ENCODE measurements at regions not wholly inside any gene's neighbourhood (a gene's known extent, or its start where the extent isn't known, plus 50 kb on each side); places are given as distances from the start of the nearest gene placed in this dataset.

- DNase-seq, result peak; percentile 12 to 69
- Histone ChIP-seq H3K4ac (ENCODE audit: low read depth, low read length) (no peak overlapping the region), H3K9ac (ENCODE audit: low read length) (no peak overlapping the region), H4K12ac (ENCODE audit: low read depth, low read length) (no peak overlapping the region), H3K23ac (ENCODE audit: low read length) (no peak overlapping the region), H2BK120ac (ENCODE audit: insufficient read depth, low read length, poor library complexity) (no peak overlapping the region), H3K18ac (ENCODE audit: low read length) (no peak overlapping the region), H2BK12ac (ENCODE audit: low read length) (no peak overlapping the region), H3K79me2 (ENCODE audit: control insufficient read depth, insufficient read depth, low read length, poor library complexity) (no peaks in the 10 kb centered on the region), H4K91ac (ENCODE audit: low read depth, low read length) (no peak overlapping the region), H3K4me1 (ENCODE audit: control insufficient read depth in 1 of 2, insufficient read depth in 2 of 2, low read length in 2 of 2) (no peaks in the 10 kb centered on the region), H2BK5ac (ENCODE audit: low read depth, low read length, poor library complexity) (no peak overlapping the region), H3K4me3 (ENCODE audit: low read depth, low read length) (no peak overlapping the region), H3K27ac (ENCODE audit: low read depth, low read length) (no peak overlapping the region), H3K14ac (ENCODE audit: low read length) (no peak overlapping the region), H3K27me3 (ENCODE audit: insufficient read depth, low read length) (no peaks in the 10 kb centered on the region), H3K4me2 (ENCODE audit: low read length) (no peak overlapping the region), H3K9me3 (ENCODE audit: insufficient read depth, low read depth, low read length) (peaks cover 12% of the 10 kb centered on the region), H2AK5ac (ENCODE audit: low read length) (no peak overlapping the region), H3K79me1 (ENCODE audit: low read length) (no peaks in the 10 kb centered on the region), H3K36me3 (ENCODE audit: control insufficient read depth in 1 of 2, insufficient read depth in 2 of 2, low read length in 2 of 2) (no peaks in the 10 kb centered on the region), H2AFZ (ENCODE audit: insufficient read depth, low read length, poor library complexity) (no peak overlapping the region), H4K8ac (ENCODE audit: low read depth, low read length) (no peak overlapping the region)
- WGBS (ENCODE audit: extremely low coverage, insufficient coverage, insufficient read length), result no CpG with 5 or more reads among the region's 3 CpGs
These were observed 696.3 kb downstream of the TMEM121 start for GRCh38 chr14:106222731-106223130.

GRCh38 chr14:106227793-106228192 is 701.4 kb downstream of the TMEM121 start:
- WGBS (ENCODE audit: extremely low coverage, insufficient coverage, insufficient read length), result no CpG with 5 or more reads among the region's 10 CpGs
- no peak overlapping the region for H2AFZ ChIP-seq (ENCODE audit: insufficient read depth, low read length, poor library complexity)
- H2BK120ac ChIP-seq (ENCODE audit: insufficient read depth, low read length, poor library complexity), result no peak overlapping the region
- no peak overlapping the region for H2BK12ac ChIP-seq (ENCODE audit: low read length)
- H3K36me3 ChIP-seq (ENCODE audit: control insufficient read depth in 1 of 2, insufficient read depth in 2 of 2, low read length in 2 of 2), result no peaks in the 10 kb centered on the region
- H3K18ac ChIP-seq (ENCODE audit: low read length), result no peak overlapping the region
- H3K4me2 ChIP-seq (ENCODE audit: low read length), result no peak overlapping the region
- H3K79me2 ChIP-seq (ENCODE audit: control insufficient read depth, insufficient read depth, low read length, poor library complexity), result no peaks in the 10 kb centered on the region
- H4K91ac ChIP-seq (ENCODE audit: low read depth, low read length), result no peak overlapping the region
- no peaks in the 10 kb centered on the region for H3K27me3 ChIP-seq (ENCODE audit: insufficient read depth, low read length)
- no peak for DNase-seq
- no peak overlapping the region for H2AK5ac ChIP-seq (ENCODE audit: low read length)
- no peak overlapping the region for H2BK5ac ChIP-seq (ENCODE audit: low read depth, low read length, poor library complexity)
- H3K14ac ChIP-seq (ENCODE audit: low read length), result no peak overlapping the region
- H3K79me1 ChIP-seq (ENCODE audit: low read length), result no peaks in the 10 kb centered on the region
- no peak overlapping the region for H4K12ac ChIP-seq (ENCODE audit: low read depth, low read length)
- H3K9ac ChIP-seq (ENCODE audit: low read length), result no peak overlapping the region
- H3K23ac ChIP-seq (ENCODE audit: low read length), result no peak overlapping the region
- no peak overlapping the region for H4K8ac ChIP-seq (ENCODE audit: low read depth, low read length)
- no peak overlapping the region for H3K4ac ChIP-seq (ENCODE audit: low read depth, low read length)
- no peaks in the 10 kb centered on the region for H3K4me1 ChIP-seq (ENCODE audit: control insufficient read depth in 1 of 2, insufficient read depth in 2 of 2, low read length in 2 of 2)
- peaks cover 17% of the 10 kb centered on the region for H3K9me3 ChIP-seq (ENCODE audit: insufficient read depth, low read depth, low read length)
- no peak overlapping the region for H3K27ac ChIP-seq (ENCODE audit: low read depth, low read length)
- no peak overlapping the region for H3K4me3 ChIP-seq (ENCODE audit: low read depth, low read length)

DNA sequence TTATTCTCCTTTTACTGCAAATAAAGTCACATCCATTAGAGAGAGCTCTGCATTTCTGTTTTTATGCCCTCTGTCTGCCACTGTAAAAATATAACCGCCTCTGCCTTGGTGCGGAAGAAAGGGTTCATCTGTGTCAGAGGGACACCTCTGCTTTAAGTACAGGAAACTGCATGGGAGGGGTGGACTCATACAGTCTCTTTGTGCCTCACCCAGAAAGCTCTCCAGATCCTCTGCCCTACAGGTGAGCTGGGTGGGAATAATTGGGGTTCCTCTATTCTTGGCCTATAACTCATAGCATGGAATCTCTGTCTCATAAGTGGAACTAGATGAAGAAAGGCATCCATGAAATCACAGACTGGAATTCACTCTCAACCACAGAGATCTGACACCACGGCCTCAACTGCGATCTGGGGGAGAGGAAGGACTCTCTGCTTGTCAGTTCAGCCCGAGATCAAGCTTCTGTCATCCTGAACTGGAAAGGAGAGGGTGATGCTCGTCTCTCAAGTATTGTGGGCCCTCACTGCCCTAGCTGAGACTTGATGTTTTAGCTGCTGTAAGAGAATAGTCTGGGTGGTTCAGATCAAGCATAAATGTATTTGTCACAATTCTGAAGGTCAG is 702.3 kb downstream of the TMEM121 start:
- H4K91ac ChIP-seq (ENCODE audit: low read depth, low read length), result no peak overlapping the region
- H2BK12ac ChIP-seq (ENCODE audit: low read length), result no peak overlapping the region
- no CpG with 5 or more reads among the region's 6 CpGs for WGBS (ENCODE audit: extremely low coverage, insufficient coverage, insufficient read length)
- no peaks in the 10 kb centered on the region for H3K36me3 ChIP-seq (ENCODE audit: control insufficient read depth in 1 of 2, insufficient read depth in 2 of 2, low read length in 2 of 2)
- no peak overlapping the region for H2AFZ ChIP-seq (ENCODE audit: insufficient read depth, low read length, poor library complexity)
- no peak overlapping the region for H3K4me2 ChIP-seq (ENCODE audit: low read length)
- H3K27ac ChIP-seq (ENCODE audit: low read depth, low read length), result no peak overlapping the region
- H3K79me2 ChIP-seq (ENCODE audit: control insufficient read depth, insufficient read depth, low read length, poor library complexity), result no peaks in the 10 kb centered on the region
- no peaks in the 10 kb centered on the region for H3K79me1 ChIP-seq (ENCODE audit: low read length)
- H4K8ac ChIP-seq (ENCODE audit: low read depth, low read length), result no peak overlapping the region
- DNase-seq, result no peak
- H3K23ac ChIP-seq (ENCODE audit: low read length), result no peak overlapping the region
- H3K18ac ChIP-seq (ENCODE audit: low read length), result no peak overlapping the region
- no peak overlapping the region for H3K4ac ChIP-seq (ENCODE audit: low read depth, low read length)
- no peak overlapping the region for H3K9ac ChIP-seq (ENCODE audit: low read length)
- no peak overlapping the region for H3K14ac ChIP-seq (ENCODE audit: low read length)
- no peak overlapping the region for H3K4me3 ChIP-seq (ENCODE audit: low read depth, low read length)
- H3K9me3 ChIP-seq (ENCODE audit: insufficient read depth, low read depth, low read length), result peaks cover 18% of the 10 kb centered on the region
- no peak overlapping the region for H2AK5ac ChIP-seq (ENCODE audit: low read length)
- no peak overlapping the region for H2BK5ac ChIP-seq (ENCODE audit: low read depth, low read length, poor library complexity)
- no peak overlapping the region for H4K12ac ChIP-seq (ENCODE audit: low read depth, low read length)
- no peak overlapping the region for H2BK120ac ChIP-seq (ENCODE audit: insufficient read depth, low read length, poor library complexity)
- H3K4me1 ChIP-seq (ENCODE audit: control insufficient read depth in 1 of 2, insufficient read depth in 2 of 2, low read length in 2 of 2), result no peaks in the 10 kb centered on the region
- H3K27me3 ChIP-seq (ENCODE audit: insufficient read depth, low read length), result no peaks in the 10 kb centered on the region

GRCh38 chr14:106230071-106230470 is 703.7 kb downstream of the TMEM121 start:
- no peaks in the 10 kb centered on the region for H3K4me1 ChIP-seq (ENCODE audit: control insufficient read depth in 1 of 2, insufficient read depth in 2 of 2, low read length in 2 of 2)
- H3K36me3 ChIP-seq (ENCODE audit: control insufficient read depth in 1 of 2, insufficient read depth in 2 of 2, low read length in 2 of 2), result no peaks in the 10 kb centered on the region
- H3K79me2 ChIP-seq (ENCODE audit: control insufficient read depth, insufficient read depth, low read length, poor library complexity), result no peaks in the 10 kb centered on the region
- H2BK5ac ChIP-seq (ENCODE audit: low read depth, low read length, poor library complexity), result no peak overlapping the region
- H3K27ac ChIP-seq (ENCODE audit: low read depth, low read length), result no peak overlapping the region
- no peak overlapping the region for H4K91ac ChIP-seq (ENCODE audit: low read depth, low read length)
- no peak overlapping the region for H3K4me2 ChIP-seq (ENCODE audit: low read length)
- H3K23ac ChIP-seq (ENCODE audit: low read length), result no peak overlapping the region
- H3K18ac ChIP-seq (ENCODE audit: low read length), result no peak overlapping the region
- H4K8ac ChIP-seq (ENCODE audit: low read depth, low read length), result no peak overlapping the region
- no peaks in the 10 kb centered on the region for H3K79me1 ChIP-seq (ENCODE audit: low read length)
- H4K12ac ChIP-seq (ENCODE audit: low read depth, low read length), result no peak overlapping the region
- no peak overlapping the region for H3K14ac ChIP-seq (ENCODE audit: low read length)
- H3K27me3 ChIP-seq (ENCODE audit: insufficient read depth, low read length), result no peaks in the 10 kb centered on the region
- no peak overlapping the region for H2BK120ac ChIP-seq (ENCODE audit: insufficient read depth, low read length, poor library complexity)
- no peak overlapping the region for H2AFZ ChIP-seq (ENCODE audit: insufficient read depth, low read length, poor library complexity)
- WGBS (ENCODE audit: extremely low coverage, insufficient coverage, insufficient read length), result no CpG with 5 or more reads among the region's 2 CpGs
- DNase-seq, result no peak
- peaks cover 22% of the 10 kb centered on the region for H3K9me3 ChIP-seq (ENCODE audit: insufficient read depth, low read depth, low read length)
- no peak overlapping the region for H3K4ac ChIP-seq (ENCODE audit: low read depth, low read length)
- no peak overlapping the region for H3K4me3 ChIP-seq (ENCODE audit: low read depth, low read length)
- H2AK5ac ChIP-seq (ENCODE audit: low read length), result no peak overlapping the region
- H3K9ac ChIP-seq (ENCODE audit: low read length), result no peak overlapping the region
- H2BK12ac ChIP-seq (ENCODE audit: low read length), result no peak overlapping the region
